ENCODE measurements at regions not wholly inside any gene's neighbourhood (a gene's known extent, or its start where the extent isn't known, plus 50 kb on each side); places are given as distances from the start of the nearest gene placed in this dataset.

DNA sequence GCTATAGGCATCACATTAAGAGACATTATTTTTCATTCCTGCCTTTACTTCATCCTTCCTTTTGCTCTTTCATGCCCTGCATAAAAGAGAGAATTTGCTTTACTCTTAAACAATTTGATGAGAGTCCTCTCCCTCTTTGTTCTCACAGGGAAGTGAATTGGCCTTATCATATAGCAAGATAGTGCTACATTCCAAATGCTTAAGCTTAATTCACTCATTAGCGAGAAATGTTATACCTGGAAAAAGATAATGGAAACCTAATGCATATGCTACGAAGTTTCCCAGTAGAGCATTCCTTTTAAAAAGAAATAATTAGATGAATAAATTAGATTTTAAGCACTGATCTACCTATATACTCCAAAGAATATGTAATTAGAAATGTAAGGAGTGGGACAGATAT is 798.8 kb downstream of the C12orf50 start:
- TF ChIP-seq TAF1 (IDR thresholded peaks at IDR 0.05; ENCODE audit: low read depth) (no peak), EP300 (conservative IDR thresholded peaks at IDR 0.05; ENCODE audit: poor library complexity, severe bottlenecking) (no peak), EZH2 (IDR thresholded peaks at IDR 0.05; ENCODE audit: borderline replicate concordance, insufficient read depth, low read length, poor library complexity, severe bottlenecking) (no peak), MXI1 (conservative IDR thresholded peaks at IDR 0.05; ENCODE audit: poor library complexity, severe bottlenecking) (no peak), REST (IDR thresholded peaks at IDR 0.05; ENCODE audit: borderline replicate concordance) (no peak), POLR2AphosphoS5 (IDR thresholded peaks at IDR 0.05) (no peak), SMC3 (conservative IDR thresholded peaks at IDR 0.05; ENCODE audit: poor library complexity) (no peak), RAD21 (conservative IDR thresholded peaks at IDR 0.05) (no peak)
- TF ChIP-seq, protein P1, sequence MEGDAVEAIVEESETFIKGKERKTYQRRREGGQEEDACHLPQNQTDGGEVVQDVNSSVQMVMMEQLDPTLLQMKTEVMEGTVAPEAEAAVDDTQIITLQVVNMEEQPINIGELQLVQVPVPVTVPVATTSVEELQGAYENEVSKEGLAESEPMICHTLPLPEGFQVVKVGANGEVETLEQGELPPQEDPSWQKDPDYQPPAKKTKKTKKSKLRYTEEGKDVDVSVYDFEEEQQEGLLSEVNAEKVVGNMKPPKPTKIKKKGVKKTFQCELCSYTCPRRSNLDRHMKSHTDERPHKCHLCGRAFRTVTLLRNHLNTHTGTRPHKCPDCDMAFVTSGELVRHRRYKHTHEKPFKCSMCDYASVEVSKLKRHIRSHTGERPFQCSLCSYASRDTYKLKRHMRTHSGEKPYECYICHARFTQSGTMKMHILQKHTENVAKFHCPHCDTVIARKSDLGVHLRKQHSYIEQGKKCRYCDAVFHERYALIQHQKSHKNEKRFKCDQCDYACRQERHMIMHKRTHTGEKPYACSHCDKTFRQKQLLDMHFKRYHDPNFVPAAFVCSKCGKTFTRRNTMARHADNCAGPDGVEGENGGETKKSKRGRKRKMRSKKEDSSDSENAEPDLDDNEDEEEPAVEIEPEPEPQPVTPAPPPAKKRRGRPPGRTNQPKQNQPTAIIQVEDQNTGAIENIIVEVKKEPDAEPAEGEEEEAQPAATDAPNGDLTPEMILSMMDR (IDR thresholded peaks at IDR 0.05; ENCODE audit: poor library complexity, severe bottlenecking) = no peak
- Histone ChIP-seq H2AFZ (ENCODE audit: low read depth, low read length) (no peak overlapping the region), H3K36me3 (ENCODE audit: insufficient read depth, low read length) (no peaks in the 10 kb centered on the region), H3K79me2 (replicated peaks; ENCODE audit: insufficient read depth, low read length) (no peaks in the 10 kb centered on the region), H3F3A (ENCODE audit: insufficient read depth, low read length, poor library complexity, severe bottlenecking) (no peaks in the 10 kb centered on the region), H3K9ac (ENCODE audit: low read length) (no peak overlapping the region), H3K27ac (ENCODE audit: low read length) (no peak overlapping the region), H3K4me2 (ENCODE audit: low read length) (no peak overlapping the region), H3K27me3 (ENCODE audit: insufficient read depth, low read depth, low read length) (no peaks in the 10 kb centered on the region), H3K4me3 (ENCODE audit: low read length) (no peak overlapping the region), H4K20me1 (ENCODE audit: insufficient read depth) (no peaks in the 10 kb centered on the region), H3K9me2 (ENCODE audit: insufficient read depth, low read length) (no peaks in the 10 kb centered on the region), H3K9me3 (ENCODE audit: low read length) (no peaks in the 10 kb centered on the region)

GRCh38 chr12:87227162-87227561 is 802.0 kb downstream of the C12orf50 start:
- H3K27ac ChIP-seq (ENCODE audit: low read length) = no peak overlapping the region
- no peak overlapping the region for H3K4me3 ChIP-seq (ENCODE audit: low read length)
- no peaks in the 10 kb centered on the region for H3K27me3 ChIP-seq (ENCODE audit: insufficient read depth, low read depth, low read length)
- no peaks in the 10 kb centered on the region for H3K36me3 ChIP-seq (ENCODE audit: insufficient read depth, low read length)
- no peaks in the 10 kb centered on the region for H3F3A ChIP-seq (ENCODE audit: insufficient read depth, low read length, poor library complexity, severe bottlenecking)
- no peak overlapping the region for H3K4me2 ChIP-seq (ENCODE audit: low read length)
- TF ChIP-seq MXI1 (conservative IDR thresholded peaks at IDR 0.05; ENCODE audit: poor library complexity, severe bottlenecking) = no peak
- TF ChIP-seq, protein P1 (IDR thresholded peaks at IDR 0.05; ENCODE audit: poor library complexity, severe bottlenecking) = no peak
- no peak for TF ChIP-seq RAD21 (conservative IDR thresholded peaks at IDR 0.05)
- TF ChIP-seq POLR2AphosphoS5 (IDR thresholded peaks at IDR 0.05) = no peak
- TF ChIP-seq EP300 (conservative IDR thresholded peaks at IDR 0.05; ENCODE audit: poor library complexity, severe bottlenecking) = no peak
- TF ChIP-seq SMC3 (conservative IDR thresholded peaks at IDR 0.05; ENCODE audit: poor library complexity) = no peak
- no peak for TF ChIP-seq TAF1 (IDR thresholded peaks at IDR 0.05; ENCODE audit: low read depth)
- TF ChIP-seq EZH2 (IDR thresholded peaks at IDR 0.05; ENCODE audit: borderline replicate concordance, insufficient read depth, low read length, poor library complexity, severe bottlenecking) = no peak
- TF ChIP-seq REST (IDR thresholded peaks at IDR 0.05; ENCODE audit: borderline replicate concordance) = no peak
- H3K9me3 ChIP-seq (ENCODE audit: low read length) = no peaks in the 10 kb centered on the region
- no peaks in the 10 kb centered on the region for H4K20me1 ChIP-seq (ENCODE audit: insufficient read depth)
- H3K9me2 ChIP-seq (ENCODE audit: insufficient read depth, low read length) = no peaks in the 10 kb centered on the region
- no peak overlapping the region for H2AFZ ChIP-seq (ENCODE audit: low read depth, low read length)
- no peak overlapping the region for H3K9ac ChIP-seq (ENCODE audit: low read length)
- no peaks in the 10 kb centered on the region for H3K79me2 ChIP-seq (replicated peaks; ENCODE audit: insufficient read depth, low read length)

All from neural cell (in vitro differentiated cells).